ENCODE measurements at regions not wholly inside any gene's neighbourhood (a gene's known extent, or its start where the extent isn't known, plus 50 kb on each side); places are given as distances from the start of the nearest gene placed in this dataset.

DNA sequence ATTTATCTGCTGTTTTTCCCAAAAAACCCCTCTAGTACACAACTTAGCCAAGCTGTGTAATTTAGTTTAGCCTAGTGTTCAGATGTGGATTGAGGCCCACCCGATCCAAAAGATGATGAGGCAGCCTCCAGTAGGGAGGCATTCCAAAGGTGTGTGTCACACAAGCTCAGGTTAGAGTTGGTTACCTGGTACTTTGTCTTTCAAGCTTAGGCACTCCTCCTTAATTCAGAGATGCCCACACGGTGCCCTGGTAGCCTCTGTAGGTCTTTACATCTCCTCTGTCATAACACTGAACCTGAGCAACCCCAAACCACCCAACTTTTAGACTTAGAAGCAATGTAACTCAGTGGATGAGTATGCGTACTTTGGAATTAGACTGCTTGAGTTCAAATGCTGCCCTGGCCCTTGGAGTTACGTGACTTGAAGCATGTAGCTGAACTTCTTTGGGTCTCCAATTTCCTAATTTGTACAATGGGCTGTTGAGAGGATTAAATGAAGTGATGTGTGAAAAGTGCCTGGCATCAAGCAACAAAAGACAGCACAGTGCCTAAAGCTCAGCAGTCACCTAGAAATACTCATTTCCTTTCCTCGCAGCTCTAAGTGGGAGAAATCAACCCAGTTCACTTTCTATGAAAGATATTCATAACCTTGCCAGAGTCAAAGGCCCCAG is 284.6 kb upstream of the RARB start:
- TF ChIP-seq POLR2AphosphoS5 (IDR thresholded peaks at IDR 0.05) (no peak), TAF1 (IDR thresholded peaks at IDR 0.05; ENCODE audit: low read depth) (no peak), EZH2 (IDR thresholded peaks at IDR 0.05; ENCODE audit: borderline replicate concordance, insufficient read depth, low read length, poor library complexity, severe bottlenecking) (no peak), REST (IDR thresholded peaks at IDR 0.05; ENCODE audit: borderline replicate concordance) (no peak), SMC3 (conservative IDR thresholded peaks at IDR 0.05; ENCODE audit: poor library complexity) (no peak), MXI1 (conservative IDR thresholded peaks at IDR 0.05; ENCODE audit: poor library complexity, severe bottlenecking) (no peak), EP300 (conservative IDR thresholded peaks at IDR 0.05; ENCODE audit: poor library complexity, severe bottlenecking) (no peak)
- Histone ChIP-seq H3K79me2 (replicated peaks; ENCODE audit: insufficient read depth, low read length) (no peaks in the 10 kb centered on the region), H3F3A (ENCODE audit: insufficient read depth, low read length, poor library complexity, severe bottlenecking) (no peaks in the 10 kb centered on the region), H2AFZ (ENCODE audit: low read depth, low read length) (no peak overlapping the region), H3K9me2 (ENCODE audit: insufficient read depth, low read length) (no peaks in the 10 kb centered on the region), H3K9ac (ENCODE audit: low read length) (no peak overlapping the region), H3K27me3 (ENCODE audit: insufficient read depth, low read depth, low read length) (no peaks in the 10 kb centered on the region), H3K36me3 (ENCODE audit: insufficient read depth, low read length) (no peaks in the 10 kb centered on the region), H3K9me3 (ENCODE audit: low read length) (no peaks in the 10 kb centered on the region), H3K27ac (ENCODE audit: low read length) (no peak overlapping the region), H3K4me3 (ENCODE audit: low read length) (no peak overlapping the region), H3K4me2 (ENCODE audit: low read length) (no peak overlapping the region), H4K20me1 (ENCODE audit: insufficient read depth) (no peaks in the 10 kb centered on the region)

DNA sequence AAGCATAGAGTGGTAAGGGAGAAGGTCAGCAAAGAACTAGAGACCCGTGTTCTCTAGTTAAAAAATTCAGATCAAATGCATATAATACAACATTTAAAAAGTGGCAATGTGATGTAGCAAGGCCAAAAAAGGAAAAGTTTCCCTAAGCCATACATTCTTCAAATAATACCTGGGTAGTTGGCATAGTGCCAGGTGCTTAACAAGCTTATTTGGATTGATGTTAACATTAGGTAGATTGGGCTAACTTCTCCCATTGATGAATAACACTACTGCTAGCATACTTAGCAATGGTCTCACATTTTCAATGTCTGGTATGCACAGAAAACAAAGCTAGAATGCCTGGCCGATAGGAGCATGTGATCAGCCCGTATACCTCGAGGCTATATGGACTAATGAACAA is 283.6 kb upstream of the RARB start:
- no peaks in the 10 kb centered on the region for H3K9me3 ChIP-seq (ENCODE audit: low read length)
- TF ChIP-seq EP300 (conservative IDR thresholded peaks at IDR 0.05; ENCODE audit: poor library complexity, severe bottlenecking) = no peak
- TF ChIP-seq, protein P1, sequence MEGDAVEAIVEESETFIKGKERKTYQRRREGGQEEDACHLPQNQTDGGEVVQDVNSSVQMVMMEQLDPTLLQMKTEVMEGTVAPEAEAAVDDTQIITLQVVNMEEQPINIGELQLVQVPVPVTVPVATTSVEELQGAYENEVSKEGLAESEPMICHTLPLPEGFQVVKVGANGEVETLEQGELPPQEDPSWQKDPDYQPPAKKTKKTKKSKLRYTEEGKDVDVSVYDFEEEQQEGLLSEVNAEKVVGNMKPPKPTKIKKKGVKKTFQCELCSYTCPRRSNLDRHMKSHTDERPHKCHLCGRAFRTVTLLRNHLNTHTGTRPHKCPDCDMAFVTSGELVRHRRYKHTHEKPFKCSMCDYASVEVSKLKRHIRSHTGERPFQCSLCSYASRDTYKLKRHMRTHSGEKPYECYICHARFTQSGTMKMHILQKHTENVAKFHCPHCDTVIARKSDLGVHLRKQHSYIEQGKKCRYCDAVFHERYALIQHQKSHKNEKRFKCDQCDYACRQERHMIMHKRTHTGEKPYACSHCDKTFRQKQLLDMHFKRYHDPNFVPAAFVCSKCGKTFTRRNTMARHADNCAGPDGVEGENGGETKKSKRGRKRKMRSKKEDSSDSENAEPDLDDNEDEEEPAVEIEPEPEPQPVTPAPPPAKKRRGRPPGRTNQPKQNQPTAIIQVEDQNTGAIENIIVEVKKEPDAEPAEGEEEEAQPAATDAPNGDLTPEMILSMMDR (IDR thresholded peaks at IDR 0.05; ENCODE audit: poor library complexity, severe bottlenecking) = no peak
- no peak for TF ChIP-seq RAD21 (conservative IDR thresholded peaks at IDR 0.05)
- TF ChIP-seq SMC3 (conservative IDR thresholded peaks at IDR 0.05; ENCODE audit: poor library complexity) = no peak
- no peak for TF ChIP-seq TAF1 (IDR thresholded peaks at IDR 0.05; ENCODE audit: low read depth)

More for the DNA sequence above, 283.6 kb upstream of the RARB start:
- H3K79me2 ChIP-seq (replicated peaks; ENCODE audit: insufficient read depth, low read length) = no peaks in the 10 kb centered on the region
- H2AFZ ChIP-seq (ENCODE audit: low read depth, low read length) = no peak overlapping the region
- H3K36me3 ChIP-seq (ENCODE audit: insufficient read depth, low read length) = no peaks in the 10 kb centered on the region
- no peaks in the 10 kb centered on the region for H3F3A ChIP-seq (ENCODE audit: insufficient read depth, low read length, poor library complexity, severe bottlenecking)
- no peak overlapping the region for H3K4me3 ChIP-seq (ENCODE audit: low read length)
- H3K27me3 ChIP-seq (ENCODE audit: insufficient read depth, low read depth, low read length) = no peaks in the 10 kb centered on the region
- H3K9ac ChIP-seq (ENCODE audit: low read length) = no peak overlapping the region
- H3K27ac ChIP-seq (ENCODE audit: low read length) = no peak overlapping the region
- H3K4me2 ChIP-seq (ENCODE audit: low read length) = no peak overlapping the region
- no peaks in the 10 kb centered on the region for H4K20me1 ChIP-seq (ENCODE audit: insufficient read depth)
- no peaks in the 10 kb centered on the region for H3K9me2 ChIP-seq (ENCODE audit: insufficient read depth, low read length)
